HK-2 (cell line): ENCODE measurements at regions not wholly inside any gene's neighbourhood (a gene's known extent, or its start where the extent isn't known, plus 50 kb on each side); places are given as distances from the start of the nearest gene placed in this dataset.

Source experiments
- DNase-seq: peaks from one replicate; pipeline ENCODE4 v3.0.0-alpha.2; 2018; ENCODE audit not compliant: unreplicated experiment

DNA sequence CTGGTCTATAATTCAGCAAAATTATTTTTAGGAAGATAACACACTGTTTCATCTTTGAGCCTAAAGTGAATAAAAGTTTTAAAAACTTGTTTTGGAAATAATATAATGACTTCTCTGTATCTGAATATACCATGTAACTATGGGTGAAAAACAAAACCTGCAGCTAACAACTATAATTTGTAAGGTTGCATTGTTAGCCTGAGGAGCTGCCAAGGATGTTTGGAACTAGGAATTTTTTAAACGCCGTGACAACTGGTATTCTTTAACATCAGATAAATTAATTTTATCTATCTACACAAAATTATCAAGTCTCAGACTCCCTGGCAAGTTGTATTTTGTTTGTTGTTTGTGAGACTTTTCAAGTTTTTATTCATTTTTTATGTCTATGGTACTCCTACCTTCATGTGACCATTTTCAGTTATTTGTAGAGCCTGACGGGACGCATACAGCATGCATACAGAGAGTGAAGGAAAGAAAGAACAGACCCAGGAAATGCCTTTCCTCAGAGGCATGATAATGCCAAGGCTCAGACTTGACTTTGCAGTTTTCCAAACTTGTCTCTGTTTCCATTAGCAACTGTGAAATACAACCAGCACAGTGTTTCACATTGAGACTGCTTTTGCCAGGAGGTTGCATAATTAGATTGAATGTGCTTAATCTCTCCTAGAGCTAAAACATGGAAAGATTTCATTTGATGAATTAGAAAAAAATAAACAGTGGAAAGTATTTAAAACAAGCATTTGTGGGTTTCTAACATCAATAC lies 60.8 kb upstream of the ARHGEF26 start:
- DNase-seq = no peak

GRCh38 chr3:154061001-154061370 lies 60.2 kb upstream of the ARHGEF26 start:
- no peak for DNase-seq

DNA sequence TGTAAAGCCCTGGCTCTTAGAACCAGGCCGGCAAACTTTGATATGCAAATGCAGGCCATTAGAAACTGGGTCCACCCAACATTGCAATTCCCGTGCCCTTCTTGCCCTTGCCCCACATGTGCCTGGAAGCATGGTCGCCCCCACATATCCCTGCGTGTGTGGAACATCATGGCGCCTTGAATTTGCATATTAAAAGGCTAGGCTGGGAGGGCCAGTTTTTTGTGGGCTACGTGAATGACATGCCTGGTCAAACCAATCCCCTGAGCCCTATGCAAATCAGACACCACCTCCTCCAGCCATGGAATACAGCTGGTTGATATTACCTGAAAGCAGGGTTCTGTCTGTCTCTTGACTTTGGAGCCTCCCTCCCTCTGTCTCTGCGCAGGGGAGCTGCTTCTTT lies 58.7 kb upstream of the ARHGEF26 start:
- no peak for DNase-seq

GRCh38 chr3:154071146-154071545 lies 50.0 kb upstream of the ARHGEF26 start:
- DNase-seq = no peak
